ENCODE measurements at regions not wholly inside any gene's neighbourhood (a gene's known extent, or its start where the extent isn't known, plus 50 kb on each side); places are given as distances from the start of the nearest gene placed in this dataset.

DNA sequence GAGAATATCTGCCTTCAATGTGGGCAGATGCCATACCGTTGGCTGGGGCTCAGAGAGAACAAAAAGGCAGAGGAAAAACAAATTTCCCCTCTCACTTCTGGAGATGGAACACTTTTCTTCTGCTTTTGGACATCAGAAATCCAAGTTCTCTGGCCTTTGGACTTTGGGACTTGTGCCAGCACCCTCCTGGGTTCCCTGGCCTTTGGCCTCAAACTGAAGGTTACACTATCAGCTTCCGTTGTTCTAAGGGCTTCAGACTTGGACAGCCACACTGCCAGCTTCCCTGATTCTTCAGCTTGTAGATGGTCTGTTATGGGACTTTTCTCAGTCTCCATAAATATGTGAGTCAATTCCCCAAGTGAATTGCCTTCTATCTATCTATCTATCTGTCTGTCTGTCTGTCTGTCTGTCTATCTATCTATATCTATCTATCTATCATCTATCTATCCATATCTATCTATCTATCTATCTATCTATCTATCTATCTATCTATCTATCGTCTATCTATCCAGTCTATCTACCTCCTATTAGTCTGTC lies 778.1 kb upstream of the TMPRSS15 start:
- no peak for TF ChIP-seq EZH2 (IDR thresholded peaks at IDR 0.05; ENCODE audit: borderline replicate concordance, low read length)
- no peak for TF ChIP-seq CTCF (conservative IDR thresholded peaks at IDR 0.05 in 1 of 2, IDR thresholded peaks at IDR 0.05 in 1 of 2; ENCODE audit: extremely low read depth in 1 of 2, insufficient read depth in 1 of 2, low read depth in 1 of 2, low read length in 2 of 2)

All from mammary epithelial cell (primary cell).